HCT116 (cell line): ENCODE measurements at regions not wholly inside any gene's neighbourhood (a gene's known extent, or its start where the extent isn't known, plus 50 kb on each side); places are given as distances from the start of the nearest gene placed in this dataset.

Source experiments
- ATAC-seq: fragments of 200-7000 bp; cut with Tn5 transposase; 2 replicates; pipeline ENCODE4 v1.9.1; 2020; ENCODE audit warnings: mild to moderate bottlenecking, moderate library complexity
- BruUV-seq: library from RNA; stranded (reverse); fragments of 400-500 nt; replicated peaks from 2 replicates; lab custom pipeline; 2021; lab: Mats Ljungman, UMichigan
- CTCF ChIA-PET: fragments of 300-600 bp; sonication (Branson Sonifier 250); formaldehyde crosslinking; loops from one replicate; lab custom pipeline; 2021; ENCODE audit warnings: antibody characterized with exemption; lab: Charles Lee
- POLR2A ChIA-PET: fragments of 300-600, 350-600 bp; sonication (Branson Sonifier 250); formaldehyde crosslinking; loops from one replicate; lab custom pipeline; 2021; ENCODE audit warnings: antibody characterized with exemption; lab: Charles Lee
- RAD21 ChIA-PET, 2 experiments: fragments of 300-600 bp; sonication (Branson Sonifier 250); formaldehyde crosslinking; loops; one replicate each; lab custom pipeline; 2023; ENCODE audit warnings: low total read pairs in 2 of 2; ENCODE audit not compliant: uncharacterized antibody in 2 of 2, unreplicated experiment in 2 of 2, low non-redundant PET in 1 of 2; lab: Charles Lee
- DNase-seq: peaks from one replicate; pipeline ENCODE4 v3.0.0-alpha.2; 2010; ENCODE audit warnings: low read depth, low spot score
- H2AFZ ChIP-seq: fragments of 200-600 bp; shearing (Covaris generic), sonication (generic); 2 replicates; pipeline ENCODE4 v1.6.1; 2017; ENCODE audit warnings: low read depth, mixed run types, mixed read lengths, antibody characterized with exemption, low read length; ENCODE audit not compliant: poor library complexity, severe bottlenecking
- H3K27ac ChIP-seq: 2 replicates; pipeline ENCODE4 v1.5.1; 2012; ENCODE audit warnings: low read depth, low read length
- H3K27me3 ChIP-seq: fragments of 200-600 bp; sonication (generic); 2 replicates; pipeline ENCODE4 v1.6.1; 2016; ENCODE audit warnings: mixed run types, low read length, mixed read lengths; ENCODE audit not compliant: insufficient read depth
- H3K36me3 ChIP-seq, 2 experiments: fragments of 200-500 bp in 1 of 2; fragments of 200-600 bp in 1 of 2; sonication (Bioruptor generic) in 1 of 2; sonication (generic) in 1 of 2; 2 replicates each; pipeline versions ENCODE4 v1.5.1 to v1.6.1; 2014 to 2016; ENCODE audit warnings: low read length in 2 of 2, inconsistent platforms in 1 of 2, mixed read lengths in 1 of 2, mixed run types in 1 of 2; ENCODE audit not compliant: insufficient read depth in 2 of 2, control insufficient read depth in 1 of 2
- H3K4me1 ChIP-seq, 2 experiments: fragments of 200-600 bp in 1 of 2; sonication (generic) in 1 of 2; 2 replicates each; pipeline versions ENCODE4 v1.5.1 to v1.6.1; 2012 to 2017; ENCODE audit warnings: low read length in 2 of 2, inconsistent platforms in 1 of 2, mild to moderate bottlenecking in 1 of 2, mixed read lengths in 1 of 2, mixed run types in 1 of 2, moderate library complexity in 1 of 2; ENCODE audit not compliant: insufficient read depth in 2 of 2, control insufficient read depth in 1 of 2
- H3K4me2 ChIP-seq: fragments of 200-600 bp; sonication (generic); 2 replicates; pipeline ENCODE4 v1.6.1; 2017; ENCODE audit warnings: mixed run types, low read length, mixed read lengths
- H3K4me3 ChIP-seq, 2 experiments: fragments of 200-600 bp in 1 of 2; sonication (generic) in 1 of 2; replicated peaks in 1 of 2; 2 replicates each; pipeline ENCODE4 v1.5.1; 2011 to 2016; ENCODE audit warnings: low read length in 2 of 2, control low read depth in 1 of 2, low read depth in 1 of 2, mild to moderate bottlenecking in 1 of 2, mixed read lengths in 1 of 2, mixed run types in 1 of 2
- H3K79me2 ChIP-seq: fragments of 200-600 bp; sonication (generic); 2 replicates; pipeline ENCODE4 v1.6.1; 2017; ENCODE audit warnings: mild to moderate bottlenecking, mixed run types, low read length, moderate library complexity, mixed read lengths; ENCODE audit not compliant: insufficient read depth
- H3K9ac ChIP-seq: fragments of 200-600 bp; sonication (generic); 2 replicates; pipeline ENCODE4 v1.6.1; 2016; ENCODE audit warnings: low read length, mixed read lengths
- H3K9me2 ChIP-seq: fragments of 200-600 bp; sonication (generic), shearing (Covaris generic); 2 replicates; pipeline ENCODE4 v1.6.1; 2017; ENCODE audit warnings: mixed run types, mild to moderate bottlenecking, moderate library complexity; ENCODE audit not compliant: insufficient read depth
- H3K9me3 ChIP-seq, 2 experiments: fragments of 200-500 bp in 1 of 2; fragments of 200-600 bp in 1 of 2; sonication (Bioruptor generic) in 1 of 2; sonication (generic) in 1 of 2; 2 replicates each; pipeline ENCODE4 v1.6.1; 2014 to 2017; ENCODE audit warnings: low read length in 2 of 2, mixed read lengths in 2 of 2, inconsistent platforms in 1 of 2, low read depth in 1 of 2, mild to moderate bottlenecking in 1 of 2, mixed run types in 1 of 2, moderate library complexity in 1 of 2; ENCODE audit not compliant: control insufficient read depth in 1 of 2, insufficient read depth in 1 of 2
- H4K20me1 ChIP-seq: fragments of 200-600 bp; sonication (generic), shearing (Covaris generic); 2 replicates; pipeline ENCODE4 v1.6.1; 2017; ENCODE audit warnings: mixed run types, mild to moderate bottlenecking, moderate library complexity; ENCODE audit not compliant: insufficient read depth
- ATF3 ChIP-seq: IDR thresholded peaks from 2 replicates; pipeline ENCODE4 v1.6.1; 2012
- CBX3 ChIP-seq: IDR thresholded peaks from 2 replicates; pipeline ENCODE4 v1.6.1; 2012; ENCODE audit warnings: low read depth
- EGR1 ChIP-seq: IDR thresholded peaks from 2 replicates; pipeline ENCODE4 v1.6.1; 2012; ENCODE audit warnings: low read depth
- ELF1 ChIP-seq: IDR thresholded peaks from 2 replicates; pipeline ENCODE4 v1.6.1; 2012; ENCODE audit warnings: low read depth, borderline replicate concordance
- MAX ChIP-seq: IDR thresholded peaks from 2 replicates; pipeline ENCODE4 v1.6.1; 2012
- POLR2A ChIP-seq: IDR thresholded peaks from 2 replicates; pipeline ENCODE4 v1.7.0; 2011; ENCODE audit warnings: borderline replicate concordance; ENCODE audit not compliant: insufficient read depth, insufficient read length; ENCODE audit errors: extremely low read depth
- POLR2AphosphoS5 ChIP-seq: IDR thresholded peaks from 2 replicates; pipeline ENCODE4 v1.6.1; 2011; ENCODE audit warnings: mild to moderate bottlenecking, low read depth, low read length, moderate library complexity
- RAD21 ChIP-seq: IDR thresholded peaks from 2 replicates; pipeline ENCODE4 v1.6.1; 2012; ENCODE audit warnings: low read depth, mild to moderate bottlenecking
- SRF ChIP-seq: IDR thresholded peaks from 2 replicates; pipeline ENCODE4 v1.6.1; 2012; ENCODE audit warnings: low read depth
- TCF7L2 ChIP-seq: IDR thresholded peaks from 2 replicates; pipeline ENCODE4 v1.7.0; 2011; ENCODE audit warnings: borderline replicate concordance, inconsistent platforms; ENCODE audit not compliant: insufficient read depth, insufficient read length; ENCODE audit errors: extremely low read depth
- YY1 ChIP-seq: IDR thresholded peaks from 2 replicates; pipeline ENCODE4 v1.6.1; 2011; ENCODE audit warnings: low read length, low read depth, moderate library complexity, mild to moderate bottlenecking; ENCODE audit not compliant: insufficient replicate concordance; ENCODE audit errors: extremely low read depth
- intact Hi-C: fragments of 100-400 bp; cut with micrococcal nuclease; formaldehyde crosslinking; loops from 2 replicates; pipeline ENCODE4 v1.10.0; 2022

- Histone ChIP-seq H3K9me3 (no peaks in the 10 kb centered on the region), H3K27me3 (no peaks in the 10 kb centered on the region), H3K4me2 (no peak overlapping the region), H3K36me3 (no peaks in the 10 kb centered on the region), H4K20me1 (no peaks in the 10 kb centered on the region), H2AFZ (no peak overlapping the region), H3K9ac (no peak overlapping the region), H3K4me1 (peaks cover 0 to 20% of the 10 kb centered on the region in 2 experiments; a peak in 2 of 4 replicates), H3K27ac (no peak overlapping the region), H3K4me3 (no peak overlapping the region), H3K9me2 (no peaks in the 10 kb centered on the region), H3K79me2 (no peaks in the 10 kb centered on the region)
- TF ChIP-seq ATF3 (no peak), ELF1 (no peak), TCF7L2 (no peak), RAD21 (no peak), CBX3 (no peak), MAX (no peak), SRF (no peak), POLR2AphosphoS5 (no peak)
- DNase-seq (no peak), ATAC-seq (no peak)
- BruUV-seq, result no TSS peak
- RAD21 ChIA-PET, result no interaction called here
- POLR2A ChIA-PET, result no interaction called here
- intact Hi-C loops, result no loop called here
- CTCF ChIA-PET, result no interaction called here
Measured at GRCh38 chr6:11425431-11425871, 112.1 kb upstream of the TMEM170B start.

- Histone ChIP-seq H3K9me3 (no peaks in the 10 kb centered on the region), H3K27me3 (no peaks in the 10 kb centered on the region), H3K36me3 (no peaks in the 10 kb centered on the region), H3K4me2 (no peak overlapping the region), H4K20me1 (no peaks in the 10 kb centered on the region), H3K27ac (no peak overlapping the region), H3K79me2 (no peaks in the 10 kb centered on the region), H3K4me3 (no peak overlapping the region), H3K9me2 (no peaks in the 10 kb centered on the region), H2AFZ (no peak overlapping the region)
- no peak for DNase-seq
- no peak for ATAC-seq
- no TSS peak for BruUV-seq
- ChIA-PET CTCF (no interaction called here), RAD21 (no interaction called here), POLR2A (no interaction called here)
- intact Hi-C loops, result no loop called here
- no peak for TF ChIP-seq TCF7L2
- no peak for TF ChIP-seq POLR2A
- no peak for TF ChIP-seq YY1
- TF ChIP-seq EGR1, result no peak
- TF ChIP-seq, all 23 proteins: peak for 0
- no peak overlapping the region for H3K9ac ChIP-seq
- H3K4me1 ChIP-seq, result peaks cover 0 to 14% of the 10 kb centered on the region in 2 experiments; a peak in 2 of 4 replicates
Measured at GRCh38 chr6:11424395-11425034, 113.0 kb upstream of the TMEM170B start.
